Globus pallidus (tissue), 1 donor: ENCODE measurements at regions not wholly inside any gene's neighbourhood (a gene's known extent, or its start where the extent isn't known, plus 50 kb on each side); places are given as distances from the start of the nearest gene placed in this dataset.
A peak's percentile ranks its signal among the peaks of the same experiment; 100 is the strongest.
"Not testable (repeated sequence)": the region's sequence is repeated elsewhere in the genome, so short reads cannot be mapped to it uniquely, and the experiment has no call there.

ENCODE experiments used
- DNase-seq: peaks from one replicate; pipeline ENCODE4 v3.0.0-alpha.2; 2015; ENCODE audit warnings: low spot score

- no peak for DNase-seq
Measured at GRCh38 chr13:67440236-67440975, 210.3 kb upstream of the PCDH9 start.

- DNase-seq: no peak
Measured at GRCh38 chr13:67439365-67439764, 209.2 kb upstream of the PCDH9 start.

- peak; percentile 31 for DNase-seq
Measured at GRCh38 chr13:67438465-67438864, 208.3 kb upstream of the PCDH9 start.

GRCh38 chr13:67437244-67437643 is 207.1 kb upstream of the PCDH9 start:
- no peak for DNase-seq

GRCh38 chr13:67421475-67421874 is 191.3 kb upstream of the PCDH9 start:
- no peak for DNase-seq

GRCh38 chr13:67416047-67416925 is 186.2 kb upstream of the PCDH9 start:
- DNase-seq: no peak

- DNase-seq: no peak
Measured at GRCh38 chr13:67410645-67411044, 180.5 kb upstream of the PCDH9 start.

- DNase-seq: peak; percentile 5
Measured at GRCh38 chr13:67408798-67409197, 178.7 kb upstream of the PCDH9 start.

GRCh38 chr13:67402546-67402945 is 172.4 kb upstream of the PCDH9 start:
- no peak for DNase-seq

- DNase-seq: no peak
Measured at GRCh38 chr13:67395577-67395976, 165.4 kb upstream of the PCDH9 start.

GRCh38 chr13:67392014-67392413 is 161.9 kb upstream of the PCDH9 start:
- no peak for DNase-seq

GRCh38 chr13:67390462-67391086 is 160.4 kb upstream of the PCDH9 start:
- DNase-seq: no peak

GRCh38 chr13:67389171-67389570 is 159.0 kb upstream of the PCDH9 start:
- DNase-seq: no peak

GRCh38 chr13:67383109-67383757 is 153.1 kb upstream of the PCDH9 start:
- not testable (repeated sequence) for DNase-seq

- DNase-seq: no peak
Measured at GRCh38 chr13:67377919-67378318, 147.8 kb upstream of the PCDH9 start.

- no peak for DNase-seq
Measured at GRCh38 chr13:67374391-67374790, 144.3 kb upstream of the PCDH9 start.

GRCh38 chr13:67372868-67373464 is 142.8 kb upstream of the PCDH9 start:
- DNase-seq: no peak

- no peak for DNase-seq
Measured at GRCh38 chr13:67369895-67370660, 139.9 kb upstream of the PCDH9 start.

- no peak for DNase-seq
Measured at GRCh38 chr13:67367399-67367798, 137.3 kb upstream of the PCDH9 start.

GRCh38 chr13:67366533-67366932 is 136.4 kb upstream of the PCDH9 start:
- no peak for DNase-seq
